ENCODE measurements at regions not wholly inside any gene's neighbourhood (a gene's known extent, or its start where the extent isn't known, plus 50 kb on each side); places are given as distances from the start of the nearest gene placed in this dataset.
A peak's percentile ranks its signal among the peaks of the same experiment; 100 is the strongest.

DNA sequence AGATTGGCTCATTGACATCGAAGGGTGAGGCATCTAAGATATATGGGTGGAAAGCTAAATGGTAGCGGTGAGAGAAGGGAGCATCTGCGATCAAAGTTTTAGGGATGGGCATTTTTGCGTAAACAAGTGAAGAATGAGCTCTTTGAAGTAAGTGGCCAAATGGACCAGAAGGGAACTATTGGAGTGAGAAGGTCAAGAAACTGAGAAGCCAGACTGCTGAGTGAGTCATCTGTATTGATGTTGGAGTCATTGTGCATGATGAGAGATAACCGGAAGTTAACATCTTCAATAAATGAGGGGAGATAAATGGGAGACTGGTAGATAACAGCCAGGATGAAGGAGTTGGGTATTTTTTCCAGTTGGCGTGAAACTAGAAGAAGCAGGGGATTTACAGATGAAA lies 271.9 kb upstream of the PDE3A start:
- no peak for TF ChIP-seq RAD21 (IDR thresholded peaks at IDR 0.05; ENCODE audit: low read depth)
- TF ChIP-seq NFIC (IDR thresholded peaks at IDR 0.05): no peak
- no peak for TF ChIP-seq EGR1 (IDR thresholded peaks at IDR 0.05)
- no peak for TF ChIP-seq CREB1 (IDR thresholded peaks at IDR 0.05; ENCODE audit: low read depth)
- no peak for TF ChIP-seq ZBTB7A (IDR thresholded peaks at IDR 0.05; ENCODE audit: low read depth)
- TF ChIP-seq YY1 (IDR thresholded peaks at IDR 0.05; ENCODE audit: low read depth): no peak
- no peak for TF ChIP-seq TCF12 (IDR thresholded peaks at IDR 0.05; ENCODE audit: low read depth)
- TF ChIP-seq, protein P1, sequence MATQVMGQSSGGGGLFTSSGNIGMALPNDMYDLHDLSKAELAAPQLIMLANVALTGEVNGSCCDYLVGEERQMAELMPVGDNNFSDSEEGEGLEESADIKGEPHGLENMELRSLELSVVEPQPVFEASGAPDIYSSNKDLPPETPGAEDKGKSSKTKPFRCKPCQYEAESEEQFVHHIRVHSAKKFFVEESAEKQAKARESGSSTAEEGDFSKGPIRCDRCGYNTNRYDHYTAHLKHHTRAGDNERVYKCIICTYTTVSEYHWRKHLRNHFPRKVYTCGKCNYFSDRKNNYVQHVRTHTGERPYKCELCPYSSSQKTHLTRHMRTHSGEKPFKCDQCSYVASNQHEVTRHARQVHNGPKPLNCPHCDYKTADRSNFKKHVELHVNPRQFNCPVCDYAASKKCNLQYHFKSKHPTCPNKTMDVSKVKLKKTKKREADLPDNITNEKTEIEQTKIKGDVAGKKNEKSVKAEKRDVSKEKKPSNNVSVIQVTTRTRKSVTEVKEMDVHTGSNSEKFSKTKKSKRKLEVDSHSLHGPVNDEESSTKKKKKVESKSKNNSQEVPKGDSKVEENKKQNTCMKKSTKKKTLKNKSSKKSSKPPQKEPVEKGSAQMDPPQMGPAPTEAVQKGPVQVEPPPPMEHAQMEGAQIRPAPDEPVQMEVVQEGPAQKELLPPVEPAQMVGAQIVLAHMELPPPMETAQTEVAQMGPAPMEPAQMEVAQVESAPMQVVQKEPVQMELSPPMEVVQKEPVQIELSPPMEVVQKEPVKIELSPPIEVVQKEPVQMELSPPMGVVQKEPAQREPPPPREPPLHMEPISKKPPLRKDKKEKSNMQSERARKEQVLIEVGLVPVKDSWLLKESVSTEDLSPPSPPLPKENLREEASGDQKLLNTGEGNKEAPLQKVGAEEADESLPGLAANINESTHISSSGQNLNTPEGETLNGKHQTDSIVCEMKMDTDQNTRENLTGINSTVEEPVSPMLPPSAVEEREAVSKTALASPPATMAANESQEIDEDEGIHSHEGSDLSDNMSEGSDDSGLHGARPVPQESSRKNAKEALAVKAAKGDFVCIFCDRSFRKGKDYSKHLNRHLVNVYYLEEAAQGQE (IDR thresholded peaks at IDR 0.05; ENCODE audit: low read depth): no peak
- TF ChIP-seq, protein P2, sequence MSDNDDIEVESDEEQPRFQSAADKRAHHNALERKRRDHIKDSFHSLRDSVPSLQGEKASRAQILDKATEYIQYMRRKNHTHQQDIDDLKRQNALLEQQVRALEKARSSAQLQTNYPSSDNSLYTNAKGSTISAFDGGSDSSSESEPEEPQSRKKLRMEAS (IDR thresholded peaks at IDR 0.05): no peak
- TF ChIP-seq TAF1 (IDR thresholded peaks at IDR 0.05; ENCODE audit: low read depth): no peak
- TF ChIP-seq EP300 (IDR thresholded peaks at IDR 0.05; ENCODE audit: borderline replicate concordance): no peak
- TF ChIP-seq FOXM1 (IDR thresholded peaks at IDR 0.05; ENCODE audit: borderline replicate concordance, low read depth): no peak
- TF ChIP-seq CEBPB (IDR thresholded peaks at IDR 0.05): no peak
- TF ChIP-seq TEAD4 (IDR thresholded peaks at IDR 0.05): no peak
- TF ChIP-seq, protein P3, sequence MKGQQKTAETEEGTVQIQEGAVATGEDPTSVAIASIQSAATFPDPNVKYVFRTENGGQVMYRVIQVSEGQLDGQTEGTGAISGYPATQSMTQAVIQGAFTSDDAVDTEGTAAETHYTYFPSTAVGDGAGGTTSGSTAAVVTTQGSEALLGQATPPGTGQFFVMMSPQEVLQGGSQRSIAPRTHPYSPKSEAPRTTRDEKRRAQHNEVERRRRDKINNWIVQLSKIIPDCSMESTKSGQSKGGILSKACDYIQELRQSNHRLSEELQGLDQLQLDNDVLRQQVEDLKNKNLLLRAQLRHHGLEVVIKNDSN (IDR thresholded peaks at IDR 0.05): no peak

- TF ChIP-seq, protein P3 (IDR thresholded peaks at IDR 0.05): no peak
- TF ChIP-seq EGR1 (IDR thresholded peaks at IDR 0.05): no peak
Measured at GRCh38 chr12:20097626-20098025, 270.7 kb upstream of the PDE3A start.

DNA sequence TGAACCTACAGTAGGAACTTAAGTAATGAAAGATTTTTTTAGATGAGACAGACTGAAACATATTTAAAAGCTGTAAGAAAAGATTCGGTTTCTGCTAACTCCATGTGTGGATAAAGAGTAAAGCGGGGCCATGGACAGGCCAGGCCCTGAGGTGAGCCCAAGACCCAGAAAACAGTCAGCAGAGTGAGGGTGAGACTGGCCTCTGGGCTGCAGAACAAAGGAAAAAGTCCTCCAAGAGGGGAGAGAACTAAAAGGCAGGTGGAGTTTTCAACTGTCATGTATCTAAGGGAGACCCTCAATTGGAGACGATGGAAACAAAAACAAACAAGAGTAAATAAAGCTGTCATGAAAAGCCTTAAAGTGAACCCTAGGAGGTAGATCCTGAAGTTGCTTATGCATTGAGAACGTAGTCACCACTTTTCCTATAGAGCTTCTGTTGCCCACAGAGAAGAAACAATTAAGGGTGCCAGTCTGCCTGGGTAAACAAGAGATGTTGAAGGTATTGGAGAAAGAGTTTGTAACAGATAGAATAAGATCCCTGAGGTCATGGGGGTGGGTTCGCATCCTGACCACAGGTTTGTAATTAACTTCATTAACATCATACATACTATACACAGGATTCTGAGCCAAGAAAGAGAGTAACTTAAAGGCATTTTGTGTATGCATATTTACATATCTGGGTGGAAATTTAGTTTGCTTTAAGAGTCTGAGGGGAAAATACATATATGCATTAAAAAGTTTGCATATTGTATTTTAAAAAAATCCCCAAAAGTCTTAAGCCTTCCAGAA lies 268.7 kb upstream of the PDE3A start:
- TF ChIP-seq, protein P3 (IDR thresholded peaks at IDR 0.05): no peak
- TF ChIP-seq TEAD4 (IDR thresholded peaks at IDR 0.05): no peak
- TF ChIP-seq, protein P2 (IDR thresholded peaks at IDR 0.05): no peak
- TF ChIP-seq TCF12 (IDR thresholded peaks at IDR 0.05; ENCODE audit: low read depth): no peak
- no peak for TF ChIP-seq FOXM1 (IDR thresholded peaks at IDR 0.05; ENCODE audit: borderline replicate concordance, low read depth)
- TF ChIP-seq CREB1 (IDR thresholded peaks at IDR 0.05; ENCODE audit: low read depth): no peak
- no peak for TF ChIP-seq ZBTB7A (IDR thresholded peaks at IDR 0.05; ENCODE audit: low read depth)
- TF ChIP-seq CEBPB (IDR thresholded peaks at IDR 0.05): no peak
- TF ChIP-seq YY1 (IDR thresholded peaks at IDR 0.05; ENCODE audit: low read depth): no peak
- TF ChIP-seq TAF1 (IDR thresholded peaks at IDR 0.05; ENCODE audit: low read depth): no peak
- no peak for TF ChIP-seq EGR1 (IDR thresholded peaks at IDR 0.05)
- TF ChIP-seq, protein P1 (IDR thresholded peaks at IDR 0.05; ENCODE audit: low read depth): no peak
- no peak for TF ChIP-seq NFIC (IDR thresholded peaks at IDR 0.05)
- no peak for TF ChIP-seq EP300 (IDR thresholded peaks at IDR 0.05; ENCODE audit: borderline replicate concordance)
- TF ChIP-seq RAD21 (IDR thresholded peaks at IDR 0.05; ENCODE audit: low read depth): no peak

DNA sequence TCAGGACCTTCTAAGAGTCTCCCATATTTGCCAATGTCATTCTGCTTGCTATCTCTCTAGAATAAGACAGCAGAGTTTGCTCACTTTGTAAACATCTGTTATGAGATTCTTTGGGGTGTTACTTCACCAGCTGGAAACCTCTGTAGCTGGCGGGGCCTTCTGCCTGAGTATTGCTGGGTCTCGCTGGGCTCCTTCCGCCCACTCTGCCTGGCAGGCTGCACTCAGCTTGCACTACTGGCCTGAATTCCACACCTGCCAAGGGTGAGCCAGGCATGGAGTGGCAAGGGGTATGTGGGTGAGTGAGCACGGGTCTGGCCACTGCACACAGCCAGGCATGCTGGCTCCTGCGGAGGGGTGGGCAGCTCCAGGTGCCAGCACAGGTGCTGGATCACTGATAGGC lies 267.3 kb upstream of the PDE3A start:
- TF ChIP-seq TCF12 (IDR thresholded peaks at IDR 0.05; ENCODE audit: low read depth) (0 out of 2 replicates have a peak, but pooled peaks have one; percentile 27), EGR1 (IDR thresholded peaks at IDR 0.05) (0 out of 2 replicates have a peak, but pooled peaks have one; percentile 30), NFIC (IDR thresholded peaks at IDR 0.05) (no peak)
- TF ChIP-seq, protein P3 (IDR thresholded peaks at IDR 0.05): no peak

GRCh38 chr12:20105943-20106342 lies 262.4 kb upstream of the PDE3A start:
- no peak for TF ChIP-seq NFIC (IDR thresholded peaks at IDR 0.05)
- TF ChIP-seq, protein P1 (IDR thresholded peaks at IDR 0.05; ENCODE audit: low read depth): no peak
- no peak for TF ChIP-seq FOXM1 (IDR thresholded peaks at IDR 0.05; ENCODE audit: borderline replicate concordance, low read depth)
- no peak for TF ChIP-seq RAD21 (IDR thresholded peaks at IDR 0.05; ENCODE audit: low read depth)
- TF ChIP-seq TAF1 (IDR thresholded peaks at IDR 0.05; ENCODE audit: low read depth): no peak
